Breast epithelium (tissue), 3 donors: ENCODE measurements at regions not wholly inside any gene's neighbourhood (a gene's known extent, or its start where the extent isn't known, plus 50 kb on each side); places are given as distances from the start of the nearest gene placed in this dataset.

Experiments
- CTCF ChIP-seq, 3 donors: fragments of 450-650 bp; IDR thresholded peaks; one replicate each; pipeline ENCODE4 v1.5.1; 2016 to 2017; ENCODE audit warnings: antibody characterized with exemption in 3 of 3, mild to moderate bottlenecking in 3 of 3, moderate library complexity in 3 of 3
- POLR2A ChIP-seq: fragments of 450-650 bp; IDR thresholded peaks from one replicate; pipeline ENCODE4 v1.6.1; 2016; ENCODE audit warnings: antibody characterized with exemption, mild to moderate bottlenecking, moderate library complexity

GRCh38 chr20:59422872-59423544 is 122.6 kb downstream of the EDN3 start:
- TF ChIP-seq POLR2A (no peak), CTCF (IDR thresholded peaks at IDR 0.05) (no peak)
